ENCODE measurements at regions not wholly inside any gene's neighbourhood (a gene's known extent, or its start where the extent isn't known, plus 50 kb on each side); places are given as distances from the start of the nearest gene placed in this dataset.

GRCh38 chr11:80227915-80228314 is 787.1 kb upstream of the TENM4 start:
- H3K4me3 ChIP-seq (replicated peaks; ENCODE audit: low read depth, low read length) = no peak overlapping the region
- TF ChIP-seq, protein P1, sequence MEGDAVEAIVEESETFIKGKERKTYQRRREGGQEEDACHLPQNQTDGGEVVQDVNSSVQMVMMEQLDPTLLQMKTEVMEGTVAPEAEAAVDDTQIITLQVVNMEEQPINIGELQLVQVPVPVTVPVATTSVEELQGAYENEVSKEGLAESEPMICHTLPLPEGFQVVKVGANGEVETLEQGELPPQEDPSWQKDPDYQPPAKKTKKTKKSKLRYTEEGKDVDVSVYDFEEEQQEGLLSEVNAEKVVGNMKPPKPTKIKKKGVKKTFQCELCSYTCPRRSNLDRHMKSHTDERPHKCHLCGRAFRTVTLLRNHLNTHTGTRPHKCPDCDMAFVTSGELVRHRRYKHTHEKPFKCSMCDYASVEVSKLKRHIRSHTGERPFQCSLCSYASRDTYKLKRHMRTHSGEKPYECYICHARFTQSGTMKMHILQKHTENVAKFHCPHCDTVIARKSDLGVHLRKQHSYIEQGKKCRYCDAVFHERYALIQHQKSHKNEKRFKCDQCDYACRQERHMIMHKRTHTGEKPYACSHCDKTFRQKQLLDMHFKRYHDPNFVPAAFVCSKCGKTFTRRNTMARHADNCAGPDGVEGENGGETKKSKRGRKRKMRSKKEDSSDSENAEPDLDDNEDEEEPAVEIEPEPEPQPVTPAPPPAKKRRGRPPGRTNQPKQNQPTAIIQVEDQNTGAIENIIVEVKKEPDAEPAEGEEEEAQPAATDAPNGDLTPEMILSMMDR (IDR thresholded peaks at IDR 0.05; ENCODE audit: low read length, missing control alignments) = no peak
- DNase-seq (ENCODE audit: low read depth) = no peak

DNA sequence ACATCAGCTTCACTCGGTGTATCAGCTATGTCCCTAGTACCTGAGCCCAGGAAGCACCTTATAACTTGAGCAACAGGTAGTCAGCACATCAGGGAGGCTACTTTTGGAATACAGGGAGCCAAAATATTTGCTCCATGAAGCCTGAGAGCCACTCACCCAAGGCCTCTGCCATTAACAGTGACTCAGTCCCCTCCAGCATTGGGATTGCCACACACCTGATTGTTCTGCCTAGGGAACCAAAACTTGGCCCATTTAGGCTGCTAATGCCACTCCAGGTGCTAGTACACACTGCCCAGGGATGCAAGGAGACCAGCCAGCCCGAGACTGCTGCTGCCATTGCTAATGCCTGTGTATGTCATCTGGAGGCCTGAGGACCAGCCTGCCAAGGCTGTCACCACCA is 773.6 kb upstream of the TENM4 start:
- no peak overlapping the region for H3K4me3 ChIP-seq (replicated peaks; ENCODE audit: low read depth, low read length)
- DNase-seq (ENCODE audit: low read depth) = no peak
- TF ChIP-seq, protein P1 (IDR thresholded peaks at IDR 0.05; ENCODE audit: low read length, missing control alignments) = no peak

DNA sequence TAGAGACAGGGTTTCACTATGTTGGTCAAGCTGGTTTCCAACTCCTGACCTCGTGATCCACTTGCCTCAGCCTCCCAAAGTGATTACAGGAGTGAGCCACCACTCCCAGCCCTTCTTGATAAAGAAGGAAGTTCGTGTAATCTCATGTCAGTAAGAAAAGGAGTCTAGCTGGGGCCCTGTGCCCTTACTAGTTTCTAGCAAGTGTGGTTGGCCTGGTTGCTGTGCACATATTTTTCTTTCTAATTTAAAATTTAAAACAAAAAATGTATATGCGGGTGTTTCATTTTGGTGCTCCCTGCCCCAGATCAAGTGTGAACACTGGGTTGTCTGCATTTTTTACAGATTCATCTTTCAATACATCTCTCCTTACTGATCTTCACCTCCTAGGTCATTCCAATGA is 770.8 kb upstream of the TENM4 start:
- DNase-seq (ENCODE audit: low read depth) = no peak
- TF ChIP-seq, protein P1 (IDR thresholded peaks at IDR 0.05; ENCODE audit: low read length, missing control alignments) = no peak
- H3K4me3 ChIP-seq (replicated peaks; ENCODE audit: low read depth, low read length) = no peak overlapping the region

GRCh38 chr11:80204021-80204420 is 763.2 kb upstream of the TENM4 start:
- DNase-seq (ENCODE audit: low read depth) = no peak
- TF ChIP-seq, protein P1 (IDR thresholded peaks at IDR 0.05; ENCODE audit: low read length, missing control alignments) = no peak
- H3K4me3 ChIP-seq (replicated peaks; ENCODE audit: low read depth, low read length) = no peak overlapping the region

GRCh38 chr11:80196932-80197554 is 756.2 kb upstream of the TENM4 start:
- no peak for DNase-seq (ENCODE audit: low read depth)
- H3K4me3 ChIP-seq (replicated peaks; ENCODE audit: low read depth, low read length) = no peak overlapping the region
- TF ChIP-seq, protein P1 (IDR thresholded peaks at IDR 0.05; ENCODE audit: low read length, missing control alignments) = no peak

DNA sequence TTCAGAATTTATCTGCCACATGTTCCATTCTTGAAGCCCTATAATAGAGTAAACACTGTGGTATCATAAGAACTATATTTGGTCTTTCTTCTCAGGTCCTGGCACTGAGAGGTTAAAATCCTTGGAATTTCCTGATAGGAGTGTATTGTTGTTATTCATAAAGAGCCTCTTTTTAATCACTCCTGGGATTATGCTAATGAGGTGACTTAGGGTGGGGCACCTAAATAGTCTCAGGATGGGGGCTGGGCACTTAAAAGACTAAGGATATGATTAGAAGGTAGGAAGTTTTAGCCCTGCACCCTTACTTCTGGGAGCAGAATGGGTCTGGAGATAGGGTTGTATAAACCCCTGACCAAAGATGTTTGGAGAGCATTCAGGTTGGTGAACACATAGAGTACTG is 755.2 kb upstream of the TENM4 start:
- no peak overlapping the region for H3K4me3 ChIP-seq (replicated peaks; ENCODE audit: low read depth, low read length)
- no peak for DNase-seq (ENCODE audit: low read depth)
- TF ChIP-seq, protein P1 (IDR thresholded peaks at IDR 0.05; ENCODE audit: low read length, missing control alignments) = no peak

DNA sequence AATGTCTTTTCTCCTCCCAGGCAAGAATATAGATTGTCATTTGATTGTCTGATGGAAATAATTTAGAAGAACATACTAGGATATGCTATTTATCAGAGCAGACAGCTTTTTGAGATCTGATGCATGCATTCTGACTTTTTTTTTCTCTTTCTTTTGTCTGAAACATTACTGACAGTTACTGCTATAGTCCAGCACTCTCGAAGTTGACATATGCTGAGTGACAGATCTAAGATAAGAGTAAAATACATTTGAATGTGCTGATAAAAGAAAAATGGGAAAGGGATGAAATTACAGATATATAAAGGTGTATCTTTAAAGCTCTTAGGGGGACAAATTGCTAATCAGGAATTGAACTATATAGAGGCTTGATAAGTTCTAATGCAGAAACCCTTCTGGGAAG is 753.8 kb upstream of the TENM4 start:
- no peak overlapping the region for H3K4me3 ChIP-seq (replicated peaks; ENCODE audit: low read depth, low read length)
- TF ChIP-seq, protein P1 (IDR thresholded peaks at IDR 0.05; ENCODE audit: low read length, missing control alignments) = no peak

More for the DNA sequence above, 753.8 kb upstream of the TENM4 start:
- DNase-seq (ENCODE audit: low read depth) = no peak
